ENCODE measurements at regions not wholly inside any gene's neighbourhood (a gene's known extent, or its start where the extent isn't known, plus 50 kb on each side); places are given as distances from the start of the nearest gene placed in this dataset.

GRCh38 chr14:54116198-54116885, 159.7 kb upstream of the BMP4 start:
- TF ChIP-seq CTCF (IDR thresholded peaks at IDR 0.05 in 8 of 11, conservative IDR thresholded peaks at IDR 0.05 in 3 of 11) (no peak), POLR2AphosphoS5 (IDR thresholded peaks at IDR 0.05) (no peak)

Measured in spleen (tissue), 7 donors.